ENCODE measurements at regions not wholly inside any gene's neighbourhood (a gene's known extent, or its start where the extent isn't known, plus 50 kb on each side); places are given as distances from the start of the nearest gene placed in this dataset.

DNA sequence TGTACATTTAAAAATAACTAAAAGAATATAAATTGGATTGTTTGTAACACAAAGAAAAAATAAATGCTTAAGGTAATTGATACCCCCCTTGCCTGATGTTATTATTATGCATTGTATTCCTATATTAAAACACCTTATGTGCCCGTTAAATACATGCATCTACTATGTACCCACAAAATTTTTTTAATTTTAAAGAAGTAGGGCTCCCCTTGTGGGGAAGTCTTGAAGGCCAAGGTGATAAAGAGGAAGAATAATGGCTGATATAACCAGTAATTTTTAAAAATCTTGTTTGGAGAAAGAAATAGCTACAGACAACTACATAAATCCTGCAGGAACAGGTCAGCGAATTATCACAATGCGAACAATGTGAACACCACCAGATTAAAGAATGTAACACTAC lies 451.7 kb upstream of the ARHGEF26 start:
- DNase-seq = peak in 1 of 6 experiments; percentile 3

DNA sequence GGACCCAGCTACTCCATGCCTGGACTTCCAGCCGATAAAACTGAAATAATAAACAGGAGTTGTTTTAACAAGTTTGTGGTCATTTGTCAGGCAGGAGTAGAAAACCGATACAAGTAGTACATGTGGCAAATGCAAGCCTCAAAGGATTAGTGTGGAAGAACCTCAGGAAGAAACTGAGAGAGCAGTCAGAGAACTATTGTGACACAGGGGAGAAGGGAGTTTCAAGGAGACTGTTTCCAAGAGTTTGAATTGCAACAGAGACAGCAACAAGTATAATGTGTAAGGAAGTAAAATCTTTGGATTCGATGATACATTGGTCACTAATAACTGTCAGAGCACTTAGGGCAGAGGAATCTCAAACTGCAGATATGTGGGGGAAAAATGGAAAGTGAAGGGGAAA lies 450.6 kb upstream of the ARHGEF26 start:
- DNase-seq = no peak

DNA sequence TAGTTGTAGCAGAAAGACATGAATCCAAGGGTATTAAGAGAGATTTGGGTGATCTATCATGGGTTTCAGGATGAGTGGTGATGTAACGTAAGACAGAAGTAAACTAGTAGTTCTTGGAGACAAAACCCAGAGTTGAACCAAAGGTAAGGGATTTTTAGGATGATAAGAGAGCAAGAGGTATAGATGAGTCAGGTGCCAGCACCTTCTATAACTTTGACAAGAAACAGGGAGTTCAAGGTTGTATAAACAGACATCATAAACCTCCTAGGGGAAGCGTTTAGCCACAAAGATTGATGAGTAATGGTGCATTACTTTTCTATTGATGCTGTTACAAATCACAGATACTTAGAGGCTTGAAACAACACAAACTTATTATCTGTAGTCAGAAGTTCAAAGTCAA lies 447.3 kb upstream of the ARHGEF26 start:
- DNase-seq = no peak

DNA sequence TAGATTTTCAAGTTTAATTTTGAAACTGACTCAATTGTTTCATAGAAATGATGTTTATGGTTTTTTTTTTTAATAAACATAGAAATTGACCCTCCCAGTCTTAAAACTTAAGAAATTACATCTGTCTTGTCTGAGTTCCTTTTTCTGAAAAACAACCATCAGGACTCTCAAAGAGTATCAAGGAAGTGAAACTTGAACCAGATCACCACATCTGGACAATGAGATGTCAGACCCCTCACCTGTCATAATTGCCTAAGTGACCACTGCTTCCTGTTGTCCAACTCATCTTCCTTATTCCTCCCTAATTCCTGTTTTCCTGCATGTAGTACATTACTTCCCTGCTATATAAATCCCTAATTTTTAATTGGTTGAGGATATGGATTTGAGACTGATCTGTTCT lies 441.5 kb upstream of the ARHGEF26 start:
- no peak for DNase-seq

DNA sequence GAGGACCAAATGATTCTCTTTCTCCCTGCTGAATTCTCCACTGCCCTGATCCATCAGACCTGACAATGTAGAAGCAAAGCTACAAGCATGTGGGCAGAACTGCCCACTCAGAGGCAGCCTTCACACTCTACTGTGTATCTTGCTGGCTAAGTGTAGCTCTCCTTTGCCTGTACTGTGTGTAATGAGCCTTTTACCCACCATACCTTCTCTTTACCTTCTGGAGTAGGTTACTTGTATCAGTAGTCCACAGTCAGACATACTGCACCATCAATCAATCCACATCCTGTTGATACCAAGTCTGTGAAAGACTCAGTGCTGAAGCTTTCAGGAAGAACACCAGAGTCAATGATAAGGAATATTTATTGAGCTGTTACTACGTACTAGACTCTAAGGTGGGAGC lies 440.7 kb upstream of the ARHGEF26 start:
- DNase-seq = peak in 2 of 6 experiments; percentile 14 to 29

DNA sequence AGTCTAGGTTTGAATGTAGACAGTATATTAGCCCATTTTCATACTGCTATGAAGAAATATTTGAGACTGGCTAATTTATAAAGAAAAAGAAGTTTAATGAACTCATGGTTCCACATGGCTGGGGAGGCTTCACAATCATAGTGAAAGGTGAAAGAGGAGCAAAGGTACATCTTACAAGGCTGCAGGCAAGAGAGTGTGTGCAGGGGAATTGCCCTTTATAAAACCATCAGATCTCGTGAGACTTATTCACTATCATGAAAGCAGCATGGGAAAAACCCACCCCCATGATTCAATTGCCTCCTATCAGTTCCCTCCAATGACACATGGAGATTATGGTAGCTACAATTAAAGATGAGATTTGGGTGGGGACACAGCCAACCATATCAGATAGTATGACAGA lies 440.1 kb upstream of the ARHGEF26 start:
- no peak for DNase-seq

DNA sequence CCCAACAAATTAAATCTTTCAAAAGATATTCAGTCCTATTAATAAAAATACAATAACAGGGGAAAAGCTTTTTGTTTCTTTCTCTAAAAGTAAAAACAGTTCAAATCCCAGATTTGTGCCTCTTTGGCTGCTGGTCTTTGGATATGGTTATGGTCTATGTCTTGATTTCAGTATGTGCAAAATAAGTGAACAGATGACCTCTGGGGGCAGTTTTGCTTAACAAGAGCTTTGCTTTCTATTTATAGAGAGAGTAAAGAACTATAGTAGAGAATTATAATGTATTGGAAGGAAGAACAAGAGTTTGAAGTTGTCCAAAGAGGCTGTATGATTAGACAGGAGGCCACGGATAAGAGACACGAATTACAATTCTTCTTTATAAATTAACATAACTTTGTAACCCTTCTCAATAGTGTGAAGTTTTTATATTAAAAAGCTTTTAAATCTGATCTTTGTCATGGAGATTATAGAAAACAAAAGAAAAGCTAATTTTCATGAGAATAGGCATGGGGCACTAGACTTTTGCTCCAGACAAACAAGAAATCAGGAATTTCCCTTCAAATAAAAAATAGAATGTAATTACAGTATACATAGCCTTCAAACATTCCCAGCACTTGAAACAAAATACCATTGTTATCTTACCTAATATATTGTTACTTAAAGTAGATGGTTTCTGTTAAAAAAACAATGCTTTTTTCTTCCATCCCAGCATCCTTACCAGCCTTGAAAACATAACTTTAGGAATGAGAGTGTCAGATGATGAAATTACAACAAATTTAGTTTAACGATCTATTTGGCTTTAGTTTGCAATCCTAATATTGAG lies 432.7 kb upstream of the ARHGEF26 start:
- no peak for DNase-seq

DNA sequence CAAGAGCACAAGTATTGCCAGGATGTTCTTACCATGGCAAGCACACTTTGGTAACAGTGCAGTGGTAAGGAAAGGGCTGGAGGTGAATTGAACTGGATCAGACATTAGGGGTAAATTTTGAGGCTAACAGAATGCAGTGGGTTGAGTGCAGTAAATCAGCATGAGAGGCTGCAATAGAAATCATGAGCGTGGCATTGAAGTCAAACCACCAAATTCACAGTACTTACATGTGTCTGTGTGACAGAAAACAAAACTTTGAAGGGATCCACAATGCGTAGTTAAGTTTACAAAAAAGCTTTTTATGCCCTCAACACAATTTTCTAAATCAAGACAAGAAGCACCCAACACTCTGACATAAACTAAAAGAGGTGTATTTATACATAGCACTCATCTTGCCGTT lies 428.0 kb upstream of the ARHGEF26 start:
- no peak for DNase-seq

DNA sequence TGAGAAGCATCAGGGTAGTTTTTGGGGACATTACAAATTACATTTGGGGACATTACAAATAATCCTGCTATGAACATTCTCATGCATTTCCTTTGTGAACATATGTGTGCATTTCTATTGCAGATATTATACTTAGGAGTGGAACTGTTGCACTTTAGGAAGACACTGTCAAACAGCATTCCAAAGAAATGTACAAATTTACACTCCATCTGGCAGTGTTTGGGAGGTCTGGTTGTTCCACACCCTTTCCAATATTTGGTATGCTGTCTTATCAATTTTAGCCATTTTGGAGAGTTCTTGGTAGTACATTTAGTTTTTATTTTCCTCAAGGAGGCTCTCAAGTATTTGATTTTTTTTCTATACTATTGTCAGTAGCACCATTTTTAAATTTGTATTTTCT lies 419.1 kb upstream of the ARHGEF26 start:
- no peak for DNase-seq

DNA sequence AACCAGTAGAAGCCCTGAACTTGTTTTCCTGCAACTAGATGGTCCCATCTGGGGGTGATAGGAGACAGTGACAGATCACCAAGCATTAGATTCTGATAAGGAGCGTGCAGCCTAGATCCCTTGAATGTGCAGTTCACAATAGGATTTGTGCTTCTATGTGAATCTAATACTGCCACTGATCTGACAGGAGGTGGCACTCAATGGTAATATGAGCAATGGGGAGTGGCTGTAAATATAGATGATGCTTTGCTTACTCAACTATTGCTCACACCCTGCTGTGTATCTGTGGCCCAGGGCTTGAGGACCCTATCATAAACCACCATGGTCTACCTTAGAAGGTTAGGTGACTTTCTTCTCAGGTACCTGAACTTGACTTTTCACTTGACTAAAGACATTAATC lies 417.1 kb upstream of the ARHGEF26 start:
- no peak for DNase-seq

DNA sequence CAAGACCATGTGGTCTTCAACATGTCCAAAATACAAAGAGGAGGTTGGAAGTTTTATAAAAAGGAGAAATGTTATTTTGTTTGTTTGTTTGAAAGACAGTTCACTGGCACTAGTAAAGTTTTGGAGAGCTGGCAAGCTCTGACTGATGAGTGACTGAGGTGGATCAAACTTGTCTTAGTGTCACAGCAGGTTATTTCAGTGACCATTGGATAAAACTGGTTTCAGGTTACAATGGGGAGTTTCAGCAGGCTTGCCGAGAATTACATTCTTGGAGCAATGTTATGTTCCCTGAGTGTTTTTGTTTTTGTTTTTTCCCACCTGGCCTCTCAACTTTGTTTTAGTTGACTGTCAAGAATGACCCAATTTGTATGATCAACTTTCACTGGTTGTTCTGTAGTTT lies 414.5 kb upstream of the ARHGEF26 start:
- DNase-seq = no peak

DNA sequence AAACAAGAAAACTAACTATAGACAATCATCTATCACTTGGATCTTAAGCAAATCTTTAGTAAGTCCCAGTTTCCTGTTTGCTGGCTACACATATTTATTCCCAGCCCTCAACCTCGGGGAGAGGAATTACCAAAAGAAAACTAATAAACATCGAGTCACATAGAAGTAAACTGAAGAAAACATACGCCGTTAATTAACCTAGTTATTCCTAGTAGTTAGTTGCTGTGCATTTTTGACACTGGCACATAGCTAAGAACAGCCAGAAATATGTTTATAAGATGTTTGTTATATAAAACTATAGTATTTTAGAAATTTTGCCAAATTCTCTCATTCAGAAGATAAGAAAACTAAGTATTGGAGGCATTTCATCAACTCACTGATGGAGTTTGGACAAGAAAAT lies 407.2 kb upstream of the ARHGEF26 start:
- DNase-seq = no peak

DNA sequence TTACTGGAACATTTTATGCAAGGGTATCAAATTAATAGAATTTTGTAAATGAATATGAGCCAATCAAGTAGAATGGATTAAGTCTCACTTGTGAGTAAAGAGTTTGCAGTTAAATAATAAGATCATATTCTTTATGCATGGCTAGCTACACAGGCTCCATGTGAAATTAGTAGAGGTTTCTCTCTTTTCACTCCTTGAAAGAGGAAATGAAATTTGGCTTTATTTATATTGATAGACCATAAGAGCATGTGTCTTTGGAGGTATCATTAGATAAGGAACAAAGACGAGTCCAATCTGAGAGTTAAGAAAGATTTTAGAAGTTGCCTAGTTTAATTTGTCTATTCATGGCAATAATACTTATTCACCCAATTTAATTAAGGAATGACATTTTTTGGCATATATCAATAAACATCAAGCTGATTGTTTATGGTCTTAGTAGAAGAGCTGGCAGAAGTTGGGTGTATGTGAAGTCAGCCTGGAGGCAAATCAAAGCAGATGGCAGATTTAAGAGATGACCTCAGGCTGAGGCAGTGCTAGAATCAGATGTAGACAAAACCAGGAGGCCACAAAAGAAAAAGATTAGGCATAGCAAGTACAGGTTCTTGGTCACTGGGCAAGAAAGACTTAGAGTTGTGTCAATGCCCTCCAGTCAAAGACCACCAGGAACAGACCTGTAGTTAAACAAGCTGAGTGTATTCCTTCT lies 406.5 kb upstream of the ARHGEF26 start:
- DNase-seq = no peak

DNA sequence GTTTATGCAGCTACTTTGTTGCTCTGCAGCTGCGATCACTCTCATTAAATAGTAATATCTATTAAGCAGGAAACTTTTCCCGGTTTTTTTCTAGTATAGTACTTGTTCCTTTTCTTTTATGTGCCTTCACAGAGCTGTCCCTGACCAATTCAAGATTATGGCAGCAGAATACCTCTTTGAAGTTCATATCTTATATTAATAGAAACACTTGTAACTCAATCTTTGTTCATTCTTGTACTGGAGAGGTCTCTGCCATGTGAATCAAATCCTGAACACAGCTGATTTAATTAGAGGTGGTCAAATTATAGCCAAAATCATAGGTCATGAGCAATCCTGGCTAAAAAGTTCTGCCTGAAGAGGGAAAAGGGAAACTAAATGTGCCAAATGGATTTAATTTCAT lies 399.0 kb upstream of the ARHGEF26 start:
- DNase-seq = no peak

DNA sequence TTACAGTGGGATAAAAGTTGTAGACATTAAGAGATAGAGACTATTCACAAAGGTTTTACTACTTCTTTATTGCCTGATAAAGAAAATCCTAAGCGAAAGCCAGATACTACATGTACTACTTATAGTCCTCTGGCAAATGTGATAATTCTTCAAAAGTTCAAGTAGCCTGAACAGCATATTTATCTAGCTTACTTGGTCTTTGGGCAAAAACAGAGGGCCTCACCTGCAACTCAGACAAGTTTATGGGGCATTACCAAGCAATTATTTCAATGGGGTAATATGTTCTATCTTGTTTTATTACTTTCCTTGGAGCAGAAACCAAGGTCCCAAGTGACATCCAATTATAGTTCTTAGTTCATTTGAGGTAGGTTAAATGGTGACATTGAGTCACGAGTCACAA lies 390.1 kb upstream of the ARHGEF26 start:
- no peak for DNase-seq

DNA sequence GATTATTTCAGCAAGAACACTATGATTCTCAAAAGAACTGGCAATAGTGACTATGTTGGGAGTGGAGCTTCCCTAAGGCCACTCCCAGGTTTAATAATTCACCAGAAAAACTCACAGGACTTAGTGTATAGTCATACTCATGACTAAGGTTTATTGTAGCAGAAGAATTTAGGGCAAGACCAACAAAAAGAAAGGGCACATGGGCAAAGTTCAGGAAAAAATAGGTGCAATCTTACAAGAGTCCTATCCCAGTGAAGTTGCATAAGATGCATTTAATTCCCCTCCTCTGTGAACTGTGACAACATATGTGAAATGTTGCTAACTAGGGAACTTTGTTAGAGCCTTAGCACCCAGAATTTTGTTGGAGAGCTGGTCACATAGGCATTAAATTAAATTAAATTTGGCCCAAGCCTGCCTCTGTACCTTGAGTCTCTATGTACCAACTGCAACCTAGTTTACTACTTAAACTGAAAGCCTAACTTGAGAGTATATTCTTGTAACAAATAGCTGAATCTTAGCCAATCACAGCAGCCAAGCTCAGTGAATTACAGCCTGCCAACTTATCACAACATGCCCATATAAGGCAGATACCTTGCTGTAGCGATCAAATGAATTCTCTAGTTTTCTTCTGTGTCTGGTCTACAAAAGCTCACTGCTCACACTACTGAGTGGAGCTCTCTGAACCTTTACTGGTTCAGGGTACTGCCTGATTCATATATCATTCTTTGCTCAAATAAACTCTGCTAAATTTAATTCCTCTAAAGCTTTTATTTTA lies 386.2 kb upstream of the ARHGEF26 start:
- DNase-seq = no peak

DNA sequence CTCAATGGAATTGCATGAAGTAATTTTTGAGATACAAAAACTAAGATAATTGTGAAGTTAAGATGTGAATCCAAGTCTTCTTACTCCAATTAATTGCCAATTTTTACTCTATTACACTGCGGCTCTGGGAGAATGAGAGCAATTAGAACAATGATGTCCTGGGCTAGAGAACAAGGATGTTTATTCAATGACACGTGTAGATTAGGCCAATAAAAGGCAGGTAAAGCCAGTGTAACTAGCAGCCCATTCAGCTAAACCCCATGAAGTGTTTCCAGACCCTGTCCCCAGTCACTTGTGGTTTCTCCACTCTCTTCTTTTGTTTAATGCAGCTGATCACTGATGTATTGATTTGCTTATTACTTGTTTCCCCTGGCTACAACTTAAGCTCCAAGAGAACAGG lies 381.1 kb upstream of the ARHGEF26 start:
- DNase-seq = no peak

DNA sequence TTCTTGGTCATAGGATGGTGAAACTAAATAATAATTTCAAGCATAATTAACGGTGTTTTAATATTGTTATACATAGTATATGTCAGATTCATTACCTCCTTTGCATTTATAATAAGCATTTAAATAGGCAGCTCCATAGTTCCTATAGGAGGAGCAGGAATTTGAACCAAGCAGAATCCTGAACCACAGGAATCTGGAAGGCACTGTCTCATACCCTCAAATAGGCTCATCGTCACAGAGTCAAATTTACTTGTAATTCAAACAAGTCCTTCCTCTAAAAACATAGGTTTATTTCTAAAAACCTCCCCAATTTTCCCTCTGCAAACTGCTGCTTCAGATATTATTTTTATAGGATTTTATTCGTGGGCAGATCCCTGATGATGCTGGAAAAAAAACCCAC lies 376.3 kb upstream of the ARHGEF26 start:
- no peak for DNase-seq

DNA sequence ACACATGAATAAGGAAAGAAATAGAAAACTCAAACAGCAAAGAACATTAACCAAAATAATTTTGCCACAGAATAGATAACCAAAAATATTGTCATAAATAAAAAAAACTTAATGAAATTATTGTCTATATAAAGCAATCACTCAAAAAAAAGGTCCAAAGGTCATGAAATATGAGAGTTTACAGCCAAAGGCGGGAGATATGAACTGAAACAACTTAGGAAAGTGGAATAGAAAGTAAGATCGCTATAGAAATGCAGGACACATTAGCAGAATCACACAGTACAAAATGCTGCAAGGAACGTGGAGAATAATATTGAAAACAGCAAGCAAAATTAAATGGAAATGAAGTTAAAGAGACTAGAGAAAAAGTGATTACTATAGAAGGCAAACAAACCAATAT lies 375.0 kb upstream of the ARHGEF26 start:
- DNase-seq = no peak

DNA sequence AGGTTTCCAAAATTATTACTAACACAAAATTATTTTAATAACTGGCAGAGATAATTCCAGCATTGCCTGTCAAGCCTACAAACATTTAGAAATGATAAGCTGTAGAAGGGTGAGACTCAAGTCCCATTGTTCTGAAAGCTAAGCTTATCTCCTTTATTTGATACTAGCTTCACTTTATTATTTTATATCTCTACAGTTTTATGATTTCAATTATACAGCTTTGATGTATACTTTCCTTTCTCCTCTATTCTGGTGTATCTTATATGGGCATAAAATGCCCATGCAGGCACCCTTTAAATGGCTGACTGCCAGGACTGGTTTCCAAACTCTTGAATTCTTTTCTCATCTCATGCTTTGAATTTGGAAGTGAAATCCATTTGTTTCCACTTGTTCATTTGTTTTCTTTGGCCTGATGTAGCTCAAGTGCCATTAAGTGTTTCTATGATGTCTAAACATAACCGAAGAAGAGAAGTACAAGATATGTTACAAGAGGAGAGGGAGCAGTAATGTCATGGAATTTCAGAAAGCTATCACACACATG lies 372.1 kb upstream of the ARHGEF26 start:
- no peak for DNase-seq

DNA sequence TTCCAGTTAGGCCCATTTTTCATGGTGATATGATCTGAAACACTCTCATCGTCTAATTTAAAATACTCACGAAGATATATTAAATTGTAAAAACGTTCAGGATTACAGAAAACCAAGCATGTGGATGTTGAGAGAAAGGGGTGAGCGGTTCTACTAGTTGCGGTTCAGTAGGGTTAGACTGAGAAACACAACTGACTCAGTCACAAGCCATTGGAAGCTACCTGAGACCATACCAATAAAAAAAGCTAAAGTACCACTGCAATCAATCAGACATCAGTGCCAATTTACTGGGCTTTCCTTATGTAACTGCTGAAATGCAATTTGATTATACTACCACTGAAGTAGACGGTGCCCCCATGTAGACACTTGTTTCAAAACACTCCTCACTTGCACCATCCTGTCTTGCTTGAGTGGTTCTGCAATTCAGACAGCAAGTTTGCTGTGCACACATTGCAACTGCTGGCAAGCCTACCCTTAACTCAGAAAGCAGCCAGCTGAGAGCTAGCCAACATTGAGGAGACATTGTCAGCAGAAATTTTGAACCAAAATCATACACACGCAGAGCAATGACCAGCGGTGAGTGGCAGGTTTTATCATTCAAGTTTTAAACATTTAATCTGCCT lies 368.7 kb upstream of the ARHGEF26 start:
- DNase-seq = no peak

DNA sequence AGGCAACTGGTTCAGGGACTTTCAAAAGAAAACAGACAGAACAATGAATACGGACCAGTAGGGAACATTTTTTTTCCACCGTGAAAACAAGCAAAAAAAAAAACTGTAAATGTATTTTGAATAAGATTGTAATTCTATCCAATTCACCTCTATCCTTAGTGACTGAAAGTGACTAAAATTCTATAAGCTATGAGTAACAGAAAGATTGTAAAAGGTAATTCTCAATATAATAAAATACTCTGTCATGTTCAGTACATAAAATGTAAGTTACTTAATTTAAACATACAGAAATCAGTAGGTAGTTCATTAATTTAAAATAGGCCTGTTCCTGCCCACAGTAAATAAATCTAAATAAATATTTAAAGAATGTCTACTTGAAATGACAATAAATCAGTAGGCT lies 368.2 kb upstream of the ARHGEF26 start:
- no peak for DNase-seq

DNA sequence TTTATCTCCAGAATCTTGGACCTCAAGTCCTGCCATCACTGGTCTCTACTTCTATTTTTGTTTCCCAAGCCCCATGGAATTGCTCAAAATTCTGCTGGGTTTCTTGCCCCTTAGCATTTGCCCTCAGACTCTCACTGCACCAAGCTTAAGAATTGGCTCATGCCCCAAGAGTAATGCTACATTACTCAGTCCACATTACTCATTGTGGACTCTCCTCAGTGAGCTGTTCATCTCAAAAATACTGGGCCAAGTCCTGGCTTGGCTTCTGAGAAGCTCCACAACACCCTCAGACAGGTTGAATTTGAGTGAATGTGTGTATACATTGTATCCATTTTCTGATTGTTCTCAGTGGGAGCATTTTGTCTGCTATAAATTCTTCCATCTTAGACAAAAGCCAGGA lies 364.4 kb upstream of the ARHGEF26 start:
- DNase-seq = no peak

Data from stimulated activated naive CD4-positive, alpha-beta T cell (primary cell).